NCI-H69 (cell line): ENCODE measurements at regions not wholly inside any gene's neighbourhood (a gene's known extent, or its start where the extent isn't known, plus 50 kb on each side); places are given as distances from the start of the nearest gene placed in this dataset.
"Not testable (repeated sequence)": the region's sequence is repeated elsewhere in the genome, so short reads cannot be mapped to it uniquely, and the experiment has no call there.

Source experiments
- DNase-seq: peaks from one replicate; lab custom pipeline; 2025; lab: John Stamatoyannopoulos, UW

DNA sequence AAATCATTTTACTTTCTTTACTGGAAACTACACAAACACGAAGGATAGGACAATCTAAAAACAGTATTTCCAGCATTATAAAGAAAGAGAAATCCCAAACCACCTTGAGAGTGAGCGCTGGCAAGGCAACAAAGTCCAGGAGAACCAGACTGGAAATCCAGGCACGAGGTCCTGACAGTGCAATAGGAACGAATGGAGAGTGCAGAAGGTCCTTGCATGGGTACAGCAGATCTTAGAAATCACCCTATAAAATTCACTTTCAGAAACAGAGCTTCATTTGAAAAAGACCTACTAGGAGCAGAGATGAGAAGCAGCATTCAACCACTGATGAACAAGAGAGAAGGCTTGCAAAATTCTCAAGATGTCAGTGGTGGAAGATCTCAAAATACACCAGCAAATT is 133.7 kb upstream of the ST8SIA4 start:
- DNase-seq, result no peak

DNA sequence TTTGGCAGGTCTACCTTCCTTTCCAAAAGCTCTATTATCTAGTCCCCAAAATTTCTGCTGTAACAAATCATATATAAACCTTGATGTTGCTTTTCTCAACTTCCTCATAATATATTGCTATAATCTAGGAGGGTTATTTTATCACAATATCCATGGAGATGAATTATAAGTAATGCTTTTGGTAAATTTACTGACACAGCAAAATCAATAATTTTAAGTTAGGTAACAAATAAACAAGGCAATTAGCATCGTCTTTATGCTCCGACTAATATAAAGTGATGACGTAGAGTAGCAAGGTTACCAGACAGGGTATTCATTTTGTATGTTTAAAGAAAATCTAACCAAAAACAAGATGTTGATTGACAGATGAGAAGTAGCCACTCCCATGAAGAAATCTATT is 132.3 kb upstream of the ST8SIA4 start:
- DNase-seq, result no peak

DNA sequence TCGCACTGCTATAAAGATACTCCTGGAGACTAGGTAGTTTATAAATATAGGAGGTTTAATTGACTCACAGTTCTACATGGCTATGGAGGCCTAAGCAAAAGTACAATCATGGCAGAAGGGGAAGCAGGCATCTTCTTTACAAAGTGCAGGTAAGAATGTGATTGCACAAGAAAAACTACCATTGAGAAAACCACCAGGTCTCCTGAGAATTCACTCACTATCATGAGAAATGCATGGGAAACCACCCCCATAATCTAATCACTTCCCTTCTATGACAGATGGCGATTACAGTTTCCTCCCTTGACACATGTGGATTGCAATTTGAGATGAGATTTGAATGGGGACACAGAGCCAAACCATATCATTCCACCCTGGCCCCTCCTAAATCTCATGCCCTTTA is 121.2 kb upstream of the ST8SIA4 start:
- DNase-seq, result no peak

DNA sequence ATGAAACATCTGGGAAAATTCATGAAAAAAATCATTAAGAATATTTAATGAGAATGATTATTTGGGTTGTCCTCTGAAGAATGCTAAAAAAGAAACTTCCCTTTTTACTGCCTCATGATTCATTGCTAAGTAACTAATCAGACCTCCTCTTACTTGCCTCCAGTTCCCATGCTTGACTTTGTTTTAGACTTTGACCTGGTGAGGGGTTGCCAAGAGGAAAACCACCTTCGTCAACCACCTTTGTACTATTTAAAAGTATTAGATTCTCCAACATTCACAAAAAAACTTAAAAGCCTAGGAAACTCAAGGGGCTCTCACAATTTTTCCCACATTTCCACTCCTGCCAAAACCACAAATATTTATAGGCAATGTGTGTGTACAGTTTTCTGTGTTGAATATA is 115.2 kb upstream of the ST8SIA4 start:
- no peak for DNase-seq

DNA sequence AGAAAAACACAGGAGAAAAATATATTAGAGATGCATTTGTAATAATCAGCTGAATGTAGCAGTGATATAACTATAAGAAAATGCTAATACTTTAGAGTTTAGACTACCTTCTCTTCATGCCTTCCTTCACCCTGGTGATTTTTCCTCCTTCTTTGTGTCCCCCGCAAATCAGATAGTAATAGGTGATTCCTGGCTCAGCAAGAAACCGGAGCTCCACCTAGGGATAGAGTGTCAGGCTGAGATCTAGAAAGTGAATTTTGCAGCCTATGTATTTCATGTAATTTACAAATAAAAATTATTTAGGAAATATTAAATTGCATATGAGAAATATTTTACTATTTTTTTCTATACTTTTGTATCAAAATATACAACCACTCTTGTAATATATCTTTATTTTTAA is 109.8 kb upstream of the ST8SIA4 start:
- no peak for DNase-seq

DNA sequence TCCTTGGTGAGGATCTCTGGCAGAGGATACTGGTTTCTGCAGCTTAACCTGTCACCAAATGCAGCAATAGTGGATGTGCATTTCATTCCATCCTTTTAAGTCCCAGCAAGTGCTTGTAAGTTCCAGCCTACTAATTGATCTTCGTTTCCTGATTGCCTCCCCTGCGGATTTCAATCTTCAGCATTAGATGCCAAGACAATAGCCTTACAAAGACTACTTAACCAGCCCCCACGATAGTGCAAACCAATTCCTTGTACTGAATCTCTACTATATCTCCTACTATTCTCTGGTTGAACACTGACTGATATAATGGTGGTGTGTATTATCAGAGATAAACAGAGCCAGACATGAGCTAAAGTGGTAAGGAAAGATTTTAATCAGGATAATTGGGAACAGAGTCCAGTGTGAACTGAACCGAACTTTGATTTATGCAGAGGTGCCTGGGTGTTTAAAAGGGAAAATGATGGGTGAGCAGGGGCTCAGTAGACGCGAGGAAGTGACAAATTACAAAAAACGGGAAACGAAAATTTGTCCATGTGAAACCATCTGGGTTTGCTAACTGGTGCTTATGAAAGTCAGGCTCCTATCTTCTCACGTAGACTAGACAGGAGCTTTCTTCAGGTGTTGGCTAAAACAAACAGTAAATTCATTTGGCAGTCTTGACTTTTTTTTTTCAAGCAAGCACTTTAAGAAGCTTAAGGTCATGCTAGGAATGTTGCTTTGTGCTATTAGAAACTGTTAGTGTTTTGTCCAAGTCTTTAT is 106.9 kb upstream of the ST8SIA4 start:
- DNase-seq, result no peak

DNA sequence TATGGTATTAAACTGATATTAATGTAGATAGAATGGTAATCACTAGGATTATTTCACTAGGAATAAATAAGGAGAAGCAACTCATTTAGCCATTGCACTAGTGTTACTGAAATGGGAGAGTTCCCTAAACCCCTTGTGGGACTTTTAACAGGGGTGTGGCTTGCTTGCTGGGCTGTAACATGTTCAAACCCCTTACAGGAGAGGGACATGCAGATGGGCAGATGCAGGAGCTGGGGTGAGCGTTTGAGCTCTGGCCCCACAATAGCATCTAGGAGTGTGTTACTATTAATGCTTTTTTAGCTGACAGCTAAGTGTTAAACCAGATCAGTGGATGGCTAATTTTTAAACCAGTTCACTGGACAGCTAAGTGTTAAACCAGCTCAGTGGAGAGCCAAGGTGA is 89.3 kb upstream of the ST8SIA4 start:
- no peak for DNase-seq

DNA sequence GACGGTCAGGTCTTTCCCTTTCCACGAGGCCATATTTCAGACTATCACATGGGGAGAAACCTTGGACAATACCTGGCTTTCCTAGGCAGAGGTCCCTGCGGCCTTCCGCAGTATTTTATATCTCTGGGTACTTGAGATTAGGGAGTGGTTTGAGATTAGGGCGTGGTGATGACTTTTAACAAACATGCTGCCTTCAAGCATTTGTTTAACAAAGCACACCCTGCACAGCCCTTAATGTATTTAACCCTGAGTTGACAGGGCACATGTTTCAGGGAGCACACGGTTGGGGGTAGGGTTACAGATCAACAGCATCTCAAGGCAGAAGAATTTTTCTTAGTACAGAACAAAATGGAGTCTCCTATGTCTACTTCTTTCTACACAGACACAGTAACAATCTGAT is 80.5 kb upstream of the ST8SIA4 start:
- DNase-seq, result not testable (repeated sequence)

DNA sequence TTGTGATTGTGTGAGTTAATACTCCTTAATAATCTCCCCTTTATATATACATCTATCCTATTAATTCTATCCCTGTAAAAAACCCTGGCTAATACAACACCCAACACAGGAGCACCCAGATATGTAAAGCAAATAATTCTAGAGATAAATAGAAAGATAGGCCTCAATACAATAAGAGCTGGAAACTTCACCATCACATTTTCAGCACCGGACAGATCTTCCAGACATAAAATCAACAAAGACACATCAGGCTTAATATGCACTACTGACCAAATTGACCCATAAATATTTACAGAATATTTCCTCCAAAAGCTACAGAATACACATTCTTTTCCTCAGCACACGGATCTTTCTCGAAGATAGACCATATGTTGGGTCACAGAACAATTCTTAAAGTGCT is 71.0 kb upstream of the ST8SIA4 start:
- no peak for DNase-seq

DNA sequence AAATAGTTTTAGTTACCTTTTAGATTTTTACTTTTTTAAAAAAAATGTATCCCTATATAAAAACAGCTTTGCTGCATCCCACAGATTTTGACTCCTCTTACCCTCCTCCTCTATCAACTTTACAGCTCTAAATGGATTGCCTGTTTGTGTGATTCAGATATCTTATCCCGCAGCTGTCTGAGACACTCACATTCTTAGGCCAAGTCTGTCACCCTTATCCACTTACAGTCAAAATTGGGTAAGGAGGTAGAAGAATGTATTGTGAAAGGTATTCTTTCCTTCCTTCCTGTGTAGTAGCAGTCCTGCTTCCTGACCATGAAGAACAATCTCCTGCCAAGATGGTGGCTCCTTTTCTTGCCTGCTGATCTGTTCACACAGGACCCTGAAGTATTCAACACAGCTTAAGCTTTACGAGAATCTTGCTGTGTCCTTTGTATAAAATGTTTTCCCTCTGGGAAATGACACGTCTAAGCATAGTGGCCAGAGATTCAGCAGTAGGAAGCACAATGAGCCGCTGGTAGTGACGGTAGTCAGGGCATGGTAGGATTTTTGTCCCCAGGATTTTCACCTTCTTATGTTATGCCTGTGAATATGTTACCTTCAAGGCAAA is 67.7 kb upstream of the ST8SIA4 start:
- no peak for DNase-seq

DNA sequence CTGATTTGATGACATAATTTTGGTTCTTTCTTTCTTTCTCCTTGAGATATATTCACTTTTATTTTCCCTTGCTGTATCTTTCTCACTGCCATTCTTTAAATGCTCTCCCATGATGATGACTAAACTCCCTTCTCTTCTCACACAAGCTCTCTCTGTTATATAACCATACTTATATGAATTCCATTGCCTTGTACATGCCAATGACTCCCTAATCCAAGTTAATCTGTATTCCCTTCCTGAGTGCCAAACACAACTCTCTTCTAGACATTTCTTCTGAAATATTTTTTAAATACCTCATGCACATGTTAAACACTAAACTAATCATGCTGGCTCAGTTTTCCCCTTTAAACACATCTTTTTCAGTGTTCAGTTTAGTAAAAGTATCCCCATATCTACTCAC is 62.2 kb upstream of the ST8SIA4 start:
- DNase-seq, result no peak
